ENCODE measurements at regions not wholly inside any gene's neighbourhood (a gene's known extent, or its start where the extent isn't known, plus 50 kb on each side); places are given as distances from the start of the nearest gene placed in this dataset.

DNA sequence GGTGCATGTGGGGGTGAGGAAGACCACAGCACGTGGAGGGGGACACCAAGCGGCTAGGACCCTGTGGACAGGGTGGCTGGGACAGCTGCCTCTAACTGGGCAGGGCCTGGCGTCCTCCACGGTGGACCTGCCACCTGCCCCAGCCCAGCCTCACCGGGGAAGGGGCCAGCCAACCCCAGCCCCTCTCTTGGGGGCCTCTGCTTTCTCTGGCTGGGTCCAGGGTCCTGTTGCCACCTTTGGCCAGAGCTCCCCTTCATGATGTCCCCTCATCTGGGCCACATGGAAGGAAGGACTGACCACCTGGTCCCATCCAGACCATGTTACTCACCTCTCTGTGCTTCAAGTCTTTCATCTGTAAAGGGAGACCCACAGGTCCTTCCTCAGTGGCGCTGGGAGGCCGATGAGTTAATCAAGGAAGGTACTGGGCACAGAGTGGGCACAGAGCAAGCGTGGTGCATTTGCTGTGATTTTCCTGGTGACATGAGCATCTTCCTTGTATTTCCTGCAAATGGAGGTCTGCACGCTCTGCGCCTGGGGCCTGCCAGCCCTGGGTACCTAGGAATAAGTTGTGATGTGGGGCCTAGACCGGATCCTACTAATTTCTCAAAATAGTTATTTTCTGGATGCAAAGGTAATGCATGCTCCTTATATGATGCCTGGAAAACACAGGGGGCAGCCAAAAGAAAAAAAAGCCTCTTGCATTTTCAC lies 538.4 kb downstream of the TBC1D22A start:
- DNase-seq, result no peak

DNA sequence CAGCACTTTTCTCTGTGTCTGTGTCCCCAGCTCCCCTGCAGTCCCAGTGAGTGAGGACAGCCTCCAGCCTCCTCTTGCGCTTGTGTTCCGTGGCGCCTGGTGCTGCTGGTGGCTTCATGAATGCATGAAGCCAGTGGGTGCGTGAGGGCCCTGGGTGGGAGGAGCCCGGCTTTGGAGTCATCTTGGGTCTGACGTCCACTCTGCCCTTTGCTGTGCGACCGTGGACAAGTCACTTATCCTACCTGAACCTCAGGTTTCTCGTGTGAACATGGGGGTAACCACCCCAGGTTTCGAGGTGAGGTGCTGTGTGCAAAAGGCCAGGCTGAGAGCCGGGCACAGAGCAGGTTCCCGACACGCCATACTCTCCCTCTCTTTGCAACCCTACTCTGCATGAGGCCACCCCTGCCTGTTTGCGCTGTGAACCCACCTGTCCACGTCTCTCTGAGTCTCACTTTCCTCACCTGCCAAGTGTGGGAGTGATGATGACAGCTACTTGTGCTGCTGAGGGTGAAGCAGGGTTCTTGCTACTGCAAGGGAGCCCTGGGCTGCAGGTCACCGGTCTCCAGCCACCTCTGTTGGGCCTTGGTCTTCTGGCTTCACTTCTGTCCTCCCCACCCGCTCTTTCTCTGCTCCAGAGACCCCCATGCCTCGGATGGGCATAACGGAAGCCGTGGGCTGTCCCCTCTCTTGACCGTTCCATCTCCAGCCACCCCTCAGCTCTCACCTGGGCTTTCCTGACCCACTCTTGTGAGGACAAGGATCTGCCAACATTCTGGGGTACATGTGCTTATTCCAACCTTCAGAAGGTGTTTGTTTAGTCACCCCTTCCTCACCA lies 537.6 kb downstream of the TBC1D22A start:
- DNase-seq, result no peak

DNA sequence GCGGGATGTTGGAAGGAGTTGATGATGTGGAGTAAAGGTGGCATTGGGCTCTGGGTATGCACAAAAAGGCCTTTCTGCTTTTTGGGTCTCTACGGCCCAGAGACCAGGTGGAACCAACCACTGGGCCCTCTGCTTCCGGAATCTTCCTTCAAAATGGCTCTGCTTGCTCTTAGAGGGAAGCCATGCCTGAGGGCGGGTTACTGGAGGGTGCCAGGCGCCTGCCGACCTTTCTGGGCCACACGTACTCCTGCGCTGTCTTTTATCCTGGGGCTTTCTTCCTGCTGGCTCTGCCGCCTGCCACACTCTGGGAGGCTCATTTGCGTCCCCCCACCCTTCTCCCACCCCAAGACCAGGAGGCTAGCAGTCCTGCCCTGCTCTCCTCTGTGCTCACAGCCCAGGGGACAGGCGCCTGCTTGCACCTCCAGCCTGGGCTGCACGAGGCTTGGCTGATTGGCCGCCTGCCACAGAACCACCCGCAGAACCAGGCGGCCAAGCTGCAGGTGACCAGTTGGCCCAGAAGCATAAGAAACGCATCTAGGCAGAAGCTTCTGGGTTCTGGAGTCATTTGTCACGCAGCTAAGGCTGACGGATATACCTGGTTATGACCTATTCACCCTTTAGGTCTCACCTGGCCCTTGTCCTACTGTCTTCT lies 536.9 kb downstream of the TBC1D22A start:
- DNase-seq, result no peak

DNA sequence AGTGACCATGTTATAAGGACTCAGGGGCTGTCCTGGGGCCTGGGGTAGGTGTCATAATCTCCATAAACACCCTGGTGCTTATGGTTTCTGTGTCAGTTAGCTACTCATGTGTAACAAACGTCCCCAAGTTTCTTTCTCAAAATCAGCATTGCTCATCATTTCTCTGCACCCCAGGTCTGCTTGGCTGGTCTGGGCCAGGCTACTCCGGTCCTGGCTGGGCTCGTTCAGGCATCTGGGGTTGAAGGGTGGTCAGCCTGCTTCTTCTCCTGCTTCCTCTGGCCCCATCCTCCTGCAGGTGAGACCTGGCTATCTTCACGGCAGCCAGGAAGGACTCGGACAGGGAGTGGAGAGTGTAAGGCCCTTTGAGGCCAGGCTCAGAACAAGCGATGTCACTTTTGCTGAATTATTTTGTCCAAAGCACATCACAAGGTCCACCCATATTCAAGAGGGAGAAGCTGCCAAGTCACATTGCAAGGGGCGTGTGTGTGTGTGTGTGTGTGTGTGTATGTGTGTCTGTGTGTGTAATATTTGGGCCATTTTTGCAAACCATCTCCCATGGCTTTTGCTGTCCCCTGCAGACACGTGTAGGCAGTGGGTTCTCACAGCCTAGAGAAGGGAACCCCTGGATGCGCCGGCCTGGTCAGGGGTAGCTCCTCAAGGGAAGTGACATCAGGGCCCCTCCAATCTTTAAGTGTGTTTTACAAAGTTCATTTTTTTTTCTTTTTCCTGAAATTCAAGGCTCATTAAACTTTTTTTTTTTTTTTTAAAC lies 535.8 kb downstream of the TBC1D22A start:
- no peak for DNase-seq

DNA sequence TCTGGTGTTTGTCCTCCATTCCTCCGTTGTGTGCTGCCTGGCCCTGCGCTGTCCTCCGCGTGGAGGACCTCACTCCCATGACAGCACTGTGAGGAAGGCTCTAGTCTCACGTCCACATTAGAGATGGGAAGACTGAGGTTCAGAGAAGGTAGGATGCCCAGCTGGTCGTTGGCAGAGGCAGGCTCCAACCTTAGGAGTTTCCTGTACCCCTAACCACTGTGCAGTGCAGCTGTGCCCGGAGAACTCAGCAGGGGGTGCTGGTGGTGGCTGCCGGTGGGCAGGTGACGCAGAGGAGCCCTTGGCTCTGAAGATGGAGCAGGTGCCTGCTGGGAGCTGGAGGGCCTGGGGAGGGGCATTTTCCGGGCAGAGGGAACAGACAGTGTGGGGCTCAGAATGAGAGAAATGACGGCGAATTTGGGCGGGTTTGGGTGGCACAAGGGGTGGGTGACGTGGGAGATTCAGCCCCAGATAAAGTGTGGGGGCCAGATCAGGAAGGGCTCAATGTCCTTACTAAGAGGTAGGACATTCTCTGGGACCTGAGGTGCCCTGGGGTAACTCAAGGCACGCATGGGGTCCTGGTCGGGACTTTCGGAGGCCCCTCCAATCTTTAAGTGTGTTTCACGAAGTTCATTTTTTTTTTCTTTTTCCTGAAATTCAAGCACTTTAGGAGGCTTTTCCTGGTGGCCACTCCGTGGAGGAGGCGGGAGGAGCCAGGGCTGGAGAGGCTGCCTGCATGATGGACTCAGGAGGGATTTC lies 535.0 kb downstream of the TBC1D22A start:
- DNase-seq, result no peak

DNA sequence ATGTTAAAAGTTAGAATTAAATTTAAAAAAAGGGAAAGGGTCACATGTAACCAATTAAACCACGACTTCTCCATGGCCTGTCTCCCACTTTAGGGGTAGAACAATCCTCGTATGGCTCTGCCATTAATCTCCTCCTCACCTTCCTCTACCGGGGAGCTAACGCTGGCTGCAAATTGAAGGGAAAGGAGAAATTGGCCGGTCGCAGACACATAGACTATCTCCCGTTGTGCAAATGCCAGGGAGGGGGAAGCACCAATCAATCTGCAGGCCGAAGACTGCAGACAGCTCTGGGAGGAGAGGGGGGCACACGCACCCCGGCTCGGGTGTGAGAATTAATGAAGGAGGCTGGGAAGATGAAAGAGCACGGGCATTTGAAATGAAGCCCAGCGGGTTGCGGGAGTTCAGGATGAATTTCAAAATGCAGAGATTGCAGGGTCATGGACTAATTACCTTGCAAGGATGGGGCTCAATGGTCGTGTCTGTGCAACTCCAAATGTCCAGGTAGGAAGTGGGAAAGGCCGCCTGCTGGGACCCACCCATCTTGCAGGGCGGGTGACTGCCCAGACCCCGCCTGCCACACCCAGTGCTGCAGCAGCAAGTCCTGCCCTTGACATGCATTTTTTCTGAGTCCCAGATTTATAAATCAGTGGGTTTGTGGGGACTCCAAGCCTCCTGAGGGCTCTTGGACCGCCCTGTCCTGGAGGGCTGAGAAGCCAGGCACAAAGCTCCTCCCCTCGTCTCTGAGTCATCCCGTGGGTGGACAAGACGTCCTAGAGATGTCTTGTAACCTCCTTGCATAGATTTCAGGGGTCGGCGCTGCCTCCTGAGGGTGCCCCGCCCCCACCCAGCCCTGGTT lies 534.2 kb downstream of the TBC1D22A start:
- no peak for DNase-seq

DNA sequence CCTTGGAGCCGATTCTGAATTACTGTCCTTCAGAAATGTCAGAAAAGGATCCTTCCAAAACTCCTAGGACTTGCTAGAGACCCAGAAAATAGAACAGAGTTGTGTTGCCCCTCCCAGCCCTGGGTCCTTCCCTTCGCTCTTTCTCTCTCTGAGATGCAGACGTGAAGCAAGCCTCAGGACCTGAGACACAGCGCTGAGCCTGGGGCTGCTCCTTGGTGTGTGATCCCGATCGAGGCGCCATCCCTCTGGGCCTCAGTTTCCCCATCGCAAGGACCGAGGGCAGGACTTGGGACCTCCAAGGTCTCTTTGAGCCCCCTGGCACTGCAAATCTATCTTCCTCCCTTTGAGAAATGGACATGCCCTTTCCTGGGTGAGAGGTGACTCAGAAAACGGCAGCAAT lies 533.5 kb downstream of the TBC1D22A start:
- DNase-seq, result no peak

DNA sequence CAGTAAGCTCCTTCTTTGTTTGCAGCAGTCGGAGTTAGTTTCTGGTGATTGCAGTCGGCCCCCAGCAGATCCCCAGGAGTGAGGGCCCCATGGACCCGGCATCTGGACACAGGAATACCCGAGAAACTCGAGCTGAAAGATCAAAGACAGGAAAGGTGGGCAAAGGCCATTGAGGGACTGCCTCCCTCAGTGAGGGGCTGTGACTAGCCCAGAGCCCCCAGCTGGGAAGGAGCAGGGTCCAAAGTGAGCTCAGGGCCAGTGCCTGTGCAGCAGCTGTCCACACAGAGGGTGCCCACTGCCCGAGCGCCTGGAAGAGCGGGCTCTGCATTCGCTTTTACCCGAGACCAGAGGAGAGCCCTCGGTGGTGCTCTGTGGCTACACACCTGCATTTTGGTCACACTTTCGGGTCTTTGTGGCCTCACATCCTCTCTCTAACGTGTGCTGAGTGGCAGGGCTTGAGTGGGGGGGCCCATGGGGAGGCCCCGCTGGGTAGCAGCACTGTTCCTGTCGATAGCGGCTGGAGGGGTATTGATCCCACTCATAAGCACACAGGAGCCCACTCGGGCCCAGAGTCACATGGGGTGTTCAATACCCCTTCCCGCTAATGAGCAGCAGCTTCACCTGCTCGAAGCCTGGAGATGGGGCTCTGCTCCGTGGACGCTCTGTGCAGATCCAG lies 532.9 kb downstream of the TBC1D22A start:
- DNase-seq, result no peak

DNA sequence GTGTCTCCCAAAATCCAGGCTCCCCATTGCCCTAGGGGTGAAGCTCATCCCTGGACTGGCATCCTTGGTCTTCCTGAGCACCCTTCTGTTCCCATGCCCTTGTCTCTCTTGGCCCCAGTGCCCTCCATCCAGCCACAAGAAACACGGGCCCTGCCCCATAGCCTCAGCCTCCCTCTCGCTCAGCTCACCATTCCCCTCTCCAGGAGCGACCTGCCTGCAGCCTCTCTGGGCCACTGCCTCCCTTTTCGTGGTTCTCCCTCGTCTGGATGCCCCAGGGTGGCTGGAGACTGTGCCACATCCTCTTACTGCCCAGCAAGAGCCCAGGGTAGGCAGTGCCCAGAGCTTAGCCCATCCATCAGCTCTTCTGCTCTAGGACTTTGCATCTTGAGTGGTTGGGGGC lies 532.1 kb downstream of the TBC1D22A start:
- no peak for DNase-seq

DNA sequence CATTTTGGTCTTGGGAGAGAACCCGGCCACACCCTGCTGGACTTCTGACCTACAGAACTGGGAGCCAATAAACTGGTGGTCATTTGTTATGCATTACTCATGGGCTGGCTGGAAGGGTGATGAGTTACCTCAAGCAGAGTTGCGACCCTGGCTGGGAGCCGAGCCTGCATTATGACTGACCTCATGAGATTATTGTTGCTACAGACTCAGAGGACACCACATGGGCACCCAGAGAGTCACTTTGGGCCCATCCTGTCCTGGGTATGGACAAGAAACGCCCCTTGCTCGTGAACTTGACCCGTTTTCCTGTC lies 531.7 kb downstream of the TBC1D22A start:
- DNase-seq, result no peak

DNA sequence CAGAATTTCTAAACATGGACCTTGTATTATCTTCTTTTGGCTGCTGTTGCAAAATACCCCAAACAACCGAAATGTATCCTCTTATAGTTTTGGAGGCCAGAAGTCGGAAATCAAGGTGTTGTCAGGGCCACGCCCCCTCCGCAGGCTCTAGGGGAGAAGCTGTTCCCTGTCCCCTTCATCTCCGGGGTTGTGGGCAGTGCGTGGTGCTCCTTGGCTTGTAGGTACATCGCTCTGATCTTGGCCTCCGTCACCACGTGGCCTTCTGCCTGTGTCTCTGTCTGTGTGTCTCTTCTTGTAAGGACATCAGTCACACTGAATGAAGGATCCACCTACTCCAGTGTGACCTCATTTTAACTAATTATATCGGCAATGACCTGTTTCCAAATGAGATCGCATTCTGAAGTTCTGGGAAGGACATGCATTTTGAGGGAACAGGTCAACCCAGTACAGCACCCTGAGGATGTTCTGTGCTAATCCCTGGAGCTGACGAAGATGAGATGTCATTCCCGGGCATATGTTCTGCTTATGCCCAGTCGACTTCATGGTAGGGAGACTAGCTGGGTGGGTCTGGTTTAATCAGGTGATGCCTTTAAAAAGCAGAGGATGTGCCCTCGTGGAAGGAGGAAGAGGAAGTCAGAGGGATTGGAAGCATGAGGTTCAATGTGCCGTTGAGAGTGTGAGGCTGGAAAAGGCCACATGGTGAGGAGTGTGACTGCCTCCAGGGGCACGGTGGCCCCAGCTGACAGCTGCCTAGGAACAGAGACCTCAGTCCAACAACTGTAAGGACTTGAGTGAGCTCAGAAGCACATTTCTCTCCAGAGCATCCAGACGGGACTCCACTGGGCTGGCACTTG lies 531.1 kb downstream of the TBC1D22A start:
- DNase-seq, result no peak

DNA sequence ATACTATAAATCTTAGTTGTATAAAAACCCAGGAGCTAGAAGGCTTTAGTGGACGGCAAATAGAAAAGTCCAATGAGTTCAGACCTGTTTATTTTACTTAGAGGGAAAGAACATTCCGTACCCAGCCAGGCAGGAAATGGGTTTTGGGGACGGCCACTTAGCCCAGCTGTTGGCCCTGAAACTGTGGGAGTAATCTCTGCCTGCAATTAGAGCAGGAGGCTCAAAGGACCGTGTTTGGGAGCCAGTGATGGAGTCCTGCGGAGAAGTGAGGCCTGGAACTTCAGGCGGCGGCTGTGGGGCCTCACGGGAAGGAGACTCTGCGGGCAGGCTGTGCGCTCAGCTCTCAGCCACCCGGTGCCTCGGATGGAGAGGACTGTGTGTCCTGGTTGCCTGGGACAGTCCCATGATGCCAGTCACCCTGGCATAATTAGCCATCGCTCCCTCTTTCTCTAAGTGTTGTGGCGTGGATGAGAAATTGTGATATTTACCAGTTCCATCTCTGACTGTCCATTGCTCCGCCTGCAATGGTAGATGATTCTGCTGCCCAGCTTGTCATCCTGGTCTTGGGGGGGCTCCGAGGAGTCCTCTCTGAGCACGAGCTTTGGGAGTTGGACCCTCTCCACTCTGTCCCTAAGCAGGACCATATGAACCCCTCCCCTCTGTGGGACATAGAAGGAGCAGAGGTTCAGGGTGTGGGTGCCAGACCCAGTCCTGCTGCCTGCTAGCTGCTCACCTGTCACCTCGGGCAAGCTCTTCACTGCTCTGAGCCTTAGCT lies 530.3 kb downstream of the TBC1D22A start:
- no peak for DNase-seq

DNA sequence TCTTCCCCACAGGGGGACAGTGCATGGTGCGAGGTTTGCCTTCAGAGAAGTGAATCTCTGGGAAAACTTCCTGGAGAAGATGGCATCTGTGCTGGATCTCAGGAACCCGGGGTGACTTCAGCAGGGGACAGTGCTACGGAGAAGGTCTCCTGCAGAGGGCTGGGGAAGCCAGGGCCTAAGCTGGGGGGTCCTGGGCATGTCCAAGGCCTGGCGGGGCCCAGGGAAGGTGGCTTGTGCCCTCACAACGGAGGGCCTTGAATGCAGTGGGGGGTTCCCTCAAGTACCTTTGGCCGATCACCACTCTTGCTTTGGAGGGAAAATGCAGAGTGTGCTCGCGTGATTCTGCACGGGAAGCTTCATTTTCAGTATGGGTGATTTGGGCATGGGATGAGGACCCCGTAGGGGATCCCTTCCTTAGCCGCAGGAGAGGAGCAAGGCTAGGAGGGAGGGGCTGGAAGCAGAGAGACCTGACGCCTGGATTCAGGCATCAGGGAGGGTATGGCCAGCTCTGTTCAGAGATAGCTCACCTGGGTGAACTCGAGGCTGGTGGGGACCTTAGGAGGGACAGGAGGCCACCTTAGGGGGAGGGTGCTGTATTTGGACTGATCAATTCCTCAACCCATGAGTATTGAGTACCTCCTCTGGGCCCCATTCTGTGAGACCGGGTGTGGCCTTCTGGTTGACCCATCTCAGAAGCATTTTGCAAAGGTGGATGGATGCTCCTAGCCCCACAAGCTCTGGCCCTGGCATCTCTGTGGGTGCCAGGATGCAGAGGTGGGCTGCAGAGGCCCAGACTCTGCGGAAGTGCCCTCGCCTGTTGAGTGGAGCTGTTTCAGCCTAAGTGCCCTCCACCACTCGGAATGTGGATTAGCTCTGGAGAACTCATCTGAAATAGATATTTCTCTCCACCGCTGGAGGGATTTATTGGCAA lies 529.4 kb downstream of the TBC1D22A start:
- DNase-seq, result no peak

DNA sequence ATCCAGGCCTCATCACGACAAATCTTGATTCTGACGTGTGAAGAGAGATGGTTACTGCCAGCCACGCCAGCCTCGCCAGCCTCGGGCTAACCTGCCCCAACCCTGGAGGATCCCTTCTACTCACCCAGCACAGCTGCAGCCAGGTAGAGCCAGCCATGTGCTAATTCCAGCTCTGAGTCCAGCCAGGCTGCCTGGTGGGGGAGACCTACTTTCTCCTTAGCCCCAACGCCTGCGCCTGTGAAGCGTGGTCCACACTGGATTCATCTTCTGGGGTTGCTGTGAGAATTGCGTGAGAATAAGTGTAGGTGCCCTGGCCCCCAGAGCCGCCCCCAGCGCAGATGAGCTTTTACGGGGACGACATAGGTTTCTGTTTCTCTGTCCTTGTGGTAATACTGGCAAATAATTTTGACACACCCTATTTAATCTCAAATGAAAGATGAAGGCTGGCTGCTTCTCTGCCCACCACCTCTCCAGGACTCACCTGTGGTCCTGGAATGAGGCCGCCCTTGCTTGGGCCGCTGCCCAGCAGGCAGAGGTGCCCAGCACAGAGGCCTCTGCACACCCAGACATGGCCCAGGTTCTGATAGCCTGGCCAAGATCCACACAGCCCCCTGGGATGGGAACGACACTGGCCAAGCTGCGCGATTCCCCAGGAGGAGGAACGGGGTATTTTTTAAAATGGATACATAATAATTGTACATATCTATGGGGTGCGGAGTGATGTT lies 528.4 kb downstream of the TBC1D22A start:
- DNase-seq, result no peak

DNA sequence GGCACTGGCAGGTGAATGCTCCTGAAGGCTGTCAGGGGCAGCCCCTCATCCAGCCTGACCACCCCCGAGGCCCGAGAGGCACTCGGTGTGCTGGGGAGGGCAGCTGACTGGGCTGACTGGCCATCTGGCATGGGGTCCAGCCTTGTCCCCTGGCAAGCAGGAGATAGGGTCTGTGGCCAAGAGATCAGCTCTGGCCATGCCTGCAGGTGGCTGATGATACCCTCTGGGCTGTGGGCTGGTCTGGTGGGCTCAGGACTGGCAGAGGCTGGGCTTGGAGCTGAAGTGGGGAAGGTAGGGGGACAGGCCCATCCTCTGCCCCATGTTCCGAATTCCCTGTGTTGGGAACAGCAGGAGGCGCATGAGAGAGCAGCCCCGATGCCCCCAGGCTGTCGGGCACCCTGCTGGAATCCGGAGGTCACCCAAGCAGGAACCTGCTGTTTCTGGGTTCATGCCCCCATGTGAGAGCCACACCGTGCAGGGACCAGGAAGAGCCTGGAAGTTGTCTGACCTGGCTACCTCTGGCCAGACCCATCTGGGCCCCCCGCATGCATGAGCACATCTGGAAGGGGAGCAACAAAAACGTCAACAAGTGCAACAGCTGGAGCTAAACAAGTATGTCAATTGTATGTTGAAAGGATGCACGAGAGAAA lies 527.0 kb downstream of the TBC1D22A start:
- DNase-seq, result no peak

DNA sequence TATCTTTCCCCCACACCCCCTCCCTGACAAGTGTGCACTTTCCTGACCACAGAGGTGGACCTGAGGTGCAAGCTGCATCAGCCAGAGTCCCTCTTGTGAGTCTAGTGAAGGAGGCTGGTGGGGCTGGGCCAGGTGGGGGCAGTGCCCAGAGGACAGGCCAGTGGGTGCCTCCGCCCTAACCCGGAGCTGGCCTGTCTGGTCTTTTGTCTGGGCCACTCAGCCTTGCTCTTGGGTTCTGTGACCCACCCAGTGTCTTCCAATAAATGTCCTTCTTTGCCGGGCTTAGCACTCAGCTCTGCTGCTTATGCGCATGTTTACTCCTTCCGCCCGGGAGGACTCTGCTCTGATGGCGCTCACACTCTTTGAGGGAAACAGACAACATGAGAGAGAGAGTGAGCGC lies 526.2 kb downstream of the TBC1D22A start:
- DNase-seq, result no peak

DNA sequence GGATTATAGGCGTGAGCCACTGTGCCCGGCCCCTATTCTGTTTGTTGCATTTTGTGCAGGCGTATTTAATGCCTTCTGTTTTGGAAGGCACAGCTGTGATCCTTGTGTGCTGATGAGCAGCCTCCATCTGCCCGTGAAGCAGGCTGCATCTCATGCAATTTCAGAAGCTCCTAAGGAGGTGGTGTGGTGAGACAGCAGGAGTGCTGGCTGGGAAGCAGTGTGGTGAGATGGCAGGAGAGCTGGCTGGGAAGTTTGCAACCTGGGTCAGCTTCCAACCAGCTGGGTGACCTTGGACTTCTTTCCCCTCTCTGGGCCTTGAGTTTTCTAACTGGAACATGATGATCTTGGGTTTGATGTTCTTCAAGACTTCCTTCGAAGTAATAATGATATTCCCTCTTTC lies 525.1 kb downstream of the TBC1D22A start:
- peak; percentile 89 for DNase-seq
